ENCODE measurements at regions not wholly inside any gene's neighbourhood (a gene's known extent, or its start where the extent isn't known, plus 50 kb on each side); places are given as distances from the start of the nearest gene placed in this dataset.

DNA sequence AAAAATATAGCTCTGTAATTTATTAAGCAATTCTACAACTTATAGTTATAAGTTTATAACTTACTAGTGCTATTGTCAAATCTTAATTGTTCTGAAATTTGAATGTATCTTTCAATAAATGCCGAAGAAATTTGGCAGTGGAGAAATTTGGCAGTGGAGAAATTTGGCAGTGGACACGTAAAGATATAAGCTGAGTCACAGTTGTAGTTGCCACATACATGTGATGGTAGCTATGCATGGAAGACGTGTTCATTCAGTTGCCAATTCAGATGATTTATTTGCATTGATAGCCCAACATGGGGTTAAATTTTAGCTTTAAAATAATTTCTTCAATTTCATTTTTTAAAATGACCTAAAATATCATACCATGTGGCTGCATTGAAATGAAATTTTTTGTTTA lies 127.8 kb upstream of the NR4A3 start:
- no peaks in the 10 kb centered on the region for H3K36me3 ChIP-seq
- no peaks in the 10 kb centered on the region for H3K9me3 ChIP-seq
- TF ChIP-seq, protein P1, sequence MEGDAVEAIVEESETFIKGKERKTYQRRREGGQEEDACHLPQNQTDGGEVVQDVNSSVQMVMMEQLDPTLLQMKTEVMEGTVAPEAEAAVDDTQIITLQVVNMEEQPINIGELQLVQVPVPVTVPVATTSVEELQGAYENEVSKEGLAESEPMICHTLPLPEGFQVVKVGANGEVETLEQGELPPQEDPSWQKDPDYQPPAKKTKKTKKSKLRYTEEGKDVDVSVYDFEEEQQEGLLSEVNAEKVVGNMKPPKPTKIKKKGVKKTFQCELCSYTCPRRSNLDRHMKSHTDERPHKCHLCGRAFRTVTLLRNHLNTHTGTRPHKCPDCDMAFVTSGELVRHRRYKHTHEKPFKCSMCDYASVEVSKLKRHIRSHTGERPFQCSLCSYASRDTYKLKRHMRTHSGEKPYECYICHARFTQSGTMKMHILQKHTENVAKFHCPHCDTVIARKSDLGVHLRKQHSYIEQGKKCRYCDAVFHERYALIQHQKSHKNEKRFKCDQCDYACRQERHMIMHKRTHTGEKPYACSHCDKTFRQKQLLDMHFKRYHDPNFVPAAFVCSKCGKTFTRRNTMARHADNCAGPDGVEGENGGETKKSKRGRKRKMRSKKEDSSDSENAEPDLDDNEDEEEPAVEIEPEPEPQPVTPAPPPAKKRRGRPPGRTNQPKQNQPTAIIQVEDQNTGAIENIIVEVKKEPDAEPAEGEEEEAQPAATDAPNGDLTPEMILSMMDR (IDR thresholded peaks at IDR 0.05): no peak
- TF ChIP-seq POLR2A (IDR thresholded peaks at IDR 0.05): no peak
- H3K27me3 ChIP-seq: no peaks in the 10 kb centered on the region
- no peak for DNase-seq
- 87% methylated on average over 3 of the region's 3 CpGs for WGBS, 2 donors
- intact Hi-C loops (cut with DNase I): no loop called here
- no peak overlapping the region for H3K4me3 ChIP-seq (replicated peaks in 1 of 3)
- no peak overlapping the region for H3K27ac ChIP-seq
- peaks cover 4 to 7% of the 10 kb centered on the region in 2 donors for H3K4me1 ChIP-seq

DNA sequence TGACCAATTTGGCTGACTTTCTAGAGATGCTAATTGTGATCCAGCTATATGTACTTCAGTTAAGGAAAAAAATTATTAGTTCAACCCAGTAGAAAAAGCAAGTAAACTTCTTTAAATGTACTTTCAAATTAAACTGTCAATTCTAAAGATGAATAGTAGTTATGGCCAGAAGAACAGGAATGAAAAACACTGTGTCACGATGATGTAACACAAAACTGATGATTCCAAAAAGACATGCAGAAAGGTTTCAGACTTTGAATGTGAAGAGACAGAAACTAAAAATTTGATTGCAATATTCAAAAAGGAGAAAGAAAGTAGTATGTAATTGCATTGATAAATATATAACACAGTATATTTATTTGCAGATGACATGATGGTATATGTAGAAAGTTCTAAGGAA lies 127.3 kb upstream of the NR4A3 start:
- Histone ChIP-seq H3K4me3 (replicated peaks in 1 of 3) (no peak overlapping the region), H3K36me3 (no peaks in the 10 kb centered on the region), H3K9me3 (no peaks in the 10 kb centered on the region), H3K27me3 (no peaks in the 10 kb centered on the region), H3K27ac (no peak overlapping the region), H3K4me1 (peaks cover 4 to 7% of the 10 kb centered on the region in 2 donors)
- intact Hi-C loops (cut with DNase I): no loop called here
- WGBS, 2 donors: 86 to 95% methylated on average over 1 of the region's 1 CpG
- TF ChIP-seq, protein P1 (IDR thresholded peaks at IDR 0.05): no peak
- no peak for TF ChIP-seq POLR2A (IDR thresholded peaks at IDR 0.05)
- DNase-seq: no peak

DNA sequence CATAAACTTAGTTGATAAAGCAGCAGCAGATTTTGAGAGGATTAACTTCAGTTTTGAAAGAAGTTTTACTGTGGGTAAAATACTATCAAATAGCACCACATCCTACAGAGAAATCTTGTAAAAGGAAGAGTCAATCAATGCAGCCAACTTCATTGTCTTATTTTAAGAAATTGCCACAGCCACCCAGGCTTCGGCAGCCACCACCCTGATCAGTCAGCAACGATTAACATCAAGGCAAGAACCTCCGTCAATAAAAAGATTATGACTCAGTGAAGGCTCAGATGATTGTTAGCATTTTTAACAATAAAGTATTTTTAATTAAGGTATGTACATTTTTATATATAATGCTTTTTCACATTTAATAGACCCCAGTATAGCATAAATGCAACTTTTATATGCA lies 122.3 kb upstream of the NR4A3 start:
- intact Hi-C loops (cut with DNase I): no loop called here
- no peak for TF ChIP-seq POLR2A (IDR thresholded peaks at IDR 0.05)
- TF ChIP-seq, protein P1 (IDR thresholded peaks at IDR 0.05): no peak
- WGBS, 2 donors: 92 to 94% methylated on average over 3 of the region's 3 CpGs
- DNase-seq: no peak
- no peak overlapping the region for H3K27ac ChIP-seq
- H3K9me3 ChIP-seq: no peaks in the 10 kb centered on the region
- H3K27me3 ChIP-seq: no peaks in the 10 kb centered on the region
- no peaks in the 10 kb centered on the region for H3K4me1 ChIP-seq
- H3K36me3 ChIP-seq: no peaks in the 10 kb centered on the region
- no peak overlapping the region for H3K4me3 ChIP-seq (replicated peaks in 1 of 3)

- no peaks in the 10 kb centered on the region for H3K9me3 ChIP-seq
- intact Hi-C loops (cut with DNase I): no loop called here
- DNase-seq: no peak
- no peaks in the 10 kb centered on the region for H3K4me1 ChIP-seq
- H3K4me3 ChIP-seq (replicated peaks in 1 of 3): no peak overlapping the region
- no peak overlapping the region for H3K27ac ChIP-seq
- TF ChIP-seq, protein P1 (IDR thresholded peaks at IDR 0.05): no peak
- TF ChIP-seq POLR2A (IDR thresholded peaks at IDR 0.05): no peak
- H3K36me3 ChIP-seq: no peaks in the 10 kb centered on the region
- no peaks in the 10 kb centered on the region for H3K27me3 ChIP-seq
These were observed 109.5 kb upstream of the NR4A3 start for GRCh38 chr9:99712214-99712613.

- DNase-seq: no peak
- no peak overlapping the region for H3K4me3 ChIP-seq (replicated peaks in 1 of 3)
- 95 to 98% methylated on average over 3 of the region's 3 CpGs for WGBS, 2 donors
- H3K27me3 ChIP-seq: no peaks in the 10 kb centered on the region
- TF ChIP-seq POLR2A (IDR thresholded peaks at IDR 0.05): no peak
- TF ChIP-seq, protein P1 (IDR thresholded peaks at IDR 0.05): no peak
- intact Hi-C loops (cut with DNase I): no loop called here
- H3K4me1 ChIP-seq: no peaks in the 10 kb centered on the region
- H3K36me3 ChIP-seq: no peaks in the 10 kb centered on the region
- H3K9me3 ChIP-seq: no peaks in the 10 kb centered on the region
- no peak overlapping the region for H3K27ac ChIP-seq
These were observed 107.8 kb upstream of the NR4A3 start for GRCh38 chr9:99713838-99714306.

All from thyroid gland (tissue), 4 donors.